Panc1 (cell line): ENCODE measurements at regions not wholly inside any gene's neighbourhood (a gene's known extent, or its start where the extent isn't known, plus 50 kb on each side); places are given as distances from the start of the nearest gene placed in this dataset.

Experiments
- ATAC-seq: fragments of 200-7000 bp; cut with Tn5 transposase; 2 replicates; pipeline ENCODE4 v1.9.1; 2020; ENCODE audit warnings: mild to moderate bottlenecking, moderate library complexity
- BruUV-seq: library from RNA; stranded (reverse); fragments of 400-500 nt; replicated peaks from 2 replicates; lab custom pipeline; 2021; lab: Mats Ljungman, UMichigan
- CTCF ChIA-PET: fragments of 300-600 bp; sonication (Branson Sonifier 250); formaldehyde crosslinking; loops from one replicate; lab custom pipeline; 2022; ENCODE audit warnings: antibody characterized with exemption; lab: Charles Lee
- POLR2A ChIA-PET: fragments of 300-600 bp; sonication (Branson Sonifier 250); formaldehyde crosslinking; loops from one replicate; lab custom pipeline; 2022; ENCODE audit warnings: antibody characterized with exemption; lab: Charles Lee
- DNase-seq: peaks from one replicate; pipeline ENCODE4 v3.0.0-alpha.2; 2010; ENCODE audit warnings: low read depth, low spot score
- H3K27ac ChIP-seq: 2 replicates; pipeline ENCODE4 v1.5.1; 2011; ENCODE audit warnings: mild to moderate bottlenecking, low read length, inconsistent platforms
- H3K27me3 ChIP-seq: fragments of 200-500 bp; sonication (Bioruptor generic); 2 replicates; pipeline ENCODE4 v1.6.0; 2014; ENCODE audit warnings: low read length, inconsistent platforms; ENCODE audit not compliant: control insufficient read depth, insufficient read depth
- H3K36me3 ChIP-seq: fragments of 200-500 bp; sonication (Bioruptor generic); 2 replicates; pipeline ENCODE4 v1.5.1; 2014; ENCODE audit warnings: inconsistent platforms, mild to moderate bottlenecking, low read length, moderate library complexity; ENCODE audit not compliant: control insufficient read depth, insufficient read depth
- H3K4me1 ChIP-seq: 2 replicates; pipeline ENCODE4 v1.5.1; 2011; ENCODE audit warnings: inconsistent platforms, mild to moderate bottlenecking, low read length, moderate library complexity; ENCODE audit not compliant: control insufficient read depth, insufficient read depth
- H3K4me3 ChIP-seq, 2 experiments: 2 replicates each; pipeline ENCODE4 v1.5.1; 2011 to 2012; ENCODE audit warnings: low read depth in 2 of 2, low read length in 2 of 2, mild to moderate bottlenecking in 2 of 2, inconsistent platforms in 1 of 2, moderate library complexity in 1 of 2
- H3K9me3 ChIP-seq: fragments of 200-500 bp; sonication (Bioruptor generic); 2 replicates; pipeline ENCODE4 v1.5.1; 2014; ENCODE audit warnings: low read depth, mild to moderate bottlenecking, inconsistent platforms, low read length, moderate library complexity; ENCODE audit not compliant: control insufficient read depth, insufficient read depth
- POLR2AphosphoS5 ChIP-seq: IDR thresholded peaks from 2 replicates; pipeline ENCODE4 v1.6.1; 2012; ENCODE audit warnings: mild to moderate bottlenecking, low read depth, low read length, moderate library complexity
- SIN3A ChIP-seq: IDR thresholded peaks from 2 replicates; pipeline ENCODE4 v1.6.1; 2012; ENCODE audit warnings: low read depth, mild to moderate bottlenecking, low read length, moderate library complexity, borderline replicate concordance; ENCODE audit not compliant: insufficient read depth
- TCF7L2 ChIP-seq: IDR thresholded peaks from 2 replicates; pipeline ENCODE4 v1.6.1; 2011; ENCODE audit warnings: mild to moderate bottlenecking, low read depth, low read length, inconsistent platforms
- in situ Hi-C: cut with HindIII; loops from 2 replicates; pipeline ENCODE4 v1.10.0; 2016; ENCODE audit warnings: low sequenced_read_pairs, low pct_unique_long_range_greater_than_20kb
- intact Hi-C: fragments of 100-400 bp; cut with micrococcal nuclease; formaldehyde crosslinking; loops from one replicate; pipeline ENCODE4 v1.10.0; 2022; ENCODE audit not compliant: unreplicated experiment
- TF ChIP-seq, protein P1 (sequence below): fragments of 450-650 bp; IDR thresholded peaks from 2 replicates; pipeline ENCODE4 v1.5.1; 2017; ENCODE audit warnings: mild to moderate bottlenecking
- TF ChIP-seq, protein P2 (sequence below), 2 experiments: IDR thresholded peaks; 2 replicates each; pipeline ENCODE4 v1.6.1; 2011 to 2012; ENCODE audit warnings: low read depth in 2 of 2, control low read depth in 1 of 2, low read length in 1 of 2, mild to moderate bottlenecking in 1 of 2, moderate library complexity in 1 of 2; ENCODE audit not compliant: insufficient read depth in 1 of 2

DNA sequence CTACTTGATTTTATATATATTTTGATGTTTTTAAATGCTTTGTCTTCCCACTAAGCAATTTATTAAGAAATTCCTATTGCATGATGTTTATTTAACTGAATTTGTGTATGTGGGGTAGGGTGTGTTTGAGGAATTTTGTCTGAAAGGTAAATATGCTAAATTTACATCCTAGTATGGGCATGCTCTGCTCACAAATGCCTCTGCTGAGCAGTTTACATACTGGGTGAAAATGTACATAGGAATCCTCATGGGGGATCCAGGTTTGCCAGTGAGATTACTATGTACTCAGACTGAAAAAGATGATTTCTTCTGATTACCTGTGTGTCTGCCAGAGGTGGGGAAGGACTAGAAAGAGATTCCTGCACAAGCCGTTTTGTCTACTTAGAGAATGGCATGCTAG is 126.6 kb downstream of the DISP1 start:
- DNase-seq (no peak), ATAC-seq (no peak)
- H3K4me3 ChIP-seq = no peak overlapping the region
- ChIA-PET POLR2A (no interaction called here), CTCF (no interaction called here)
- no TSS peak for BruUV-seq
- H3K4me1 ChIP-seq = no peaks in the 10 kb centered on the region
- intact Hi-C loops = no loop called here
- H3K27ac ChIP-seq = no peak overlapping the region
- H3K36me3 ChIP-seq = no peaks in the 10 kb centered on the region
- in situ Hi-C loops = no loop called here
- no peaks in the 10 kb centered on the region for H3K27me3 ChIP-seq
- H3K9me3 ChIP-seq = no peaks in the 10 kb centered on the region
- no peak for TF ChIP-seq POLR2AphosphoS5
- TF ChIP-seq, protein P1, sequence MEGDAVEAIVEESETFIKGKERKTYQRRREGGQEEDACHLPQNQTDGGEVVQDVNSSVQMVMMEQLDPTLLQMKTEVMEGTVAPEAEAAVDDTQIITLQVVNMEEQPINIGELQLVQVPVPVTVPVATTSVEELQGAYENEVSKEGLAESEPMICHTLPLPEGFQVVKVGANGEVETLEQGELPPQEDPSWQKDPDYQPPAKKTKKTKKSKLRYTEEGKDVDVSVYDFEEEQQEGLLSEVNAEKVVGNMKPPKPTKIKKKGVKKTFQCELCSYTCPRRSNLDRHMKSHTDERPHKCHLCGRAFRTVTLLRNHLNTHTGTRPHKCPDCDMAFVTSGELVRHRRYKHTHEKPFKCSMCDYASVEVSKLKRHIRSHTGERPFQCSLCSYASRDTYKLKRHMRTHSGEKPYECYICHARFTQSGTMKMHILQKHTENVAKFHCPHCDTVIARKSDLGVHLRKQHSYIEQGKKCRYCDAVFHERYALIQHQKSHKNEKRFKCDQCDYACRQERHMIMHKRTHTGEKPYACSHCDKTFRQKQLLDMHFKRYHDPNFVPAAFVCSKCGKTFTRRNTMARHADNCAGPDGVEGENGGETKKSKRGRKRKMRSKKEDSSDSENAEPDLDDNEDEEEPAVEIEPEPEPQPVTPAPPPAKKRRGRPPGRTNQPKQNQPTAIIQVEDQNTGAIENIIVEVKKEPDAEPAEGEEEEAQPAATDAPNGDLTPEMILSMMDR = no peak
- TF ChIP-seq TCF7L2 = no peak
- no peak for TF ChIP-seq SIN3A
- TF ChIP-seq, protein P2, sequence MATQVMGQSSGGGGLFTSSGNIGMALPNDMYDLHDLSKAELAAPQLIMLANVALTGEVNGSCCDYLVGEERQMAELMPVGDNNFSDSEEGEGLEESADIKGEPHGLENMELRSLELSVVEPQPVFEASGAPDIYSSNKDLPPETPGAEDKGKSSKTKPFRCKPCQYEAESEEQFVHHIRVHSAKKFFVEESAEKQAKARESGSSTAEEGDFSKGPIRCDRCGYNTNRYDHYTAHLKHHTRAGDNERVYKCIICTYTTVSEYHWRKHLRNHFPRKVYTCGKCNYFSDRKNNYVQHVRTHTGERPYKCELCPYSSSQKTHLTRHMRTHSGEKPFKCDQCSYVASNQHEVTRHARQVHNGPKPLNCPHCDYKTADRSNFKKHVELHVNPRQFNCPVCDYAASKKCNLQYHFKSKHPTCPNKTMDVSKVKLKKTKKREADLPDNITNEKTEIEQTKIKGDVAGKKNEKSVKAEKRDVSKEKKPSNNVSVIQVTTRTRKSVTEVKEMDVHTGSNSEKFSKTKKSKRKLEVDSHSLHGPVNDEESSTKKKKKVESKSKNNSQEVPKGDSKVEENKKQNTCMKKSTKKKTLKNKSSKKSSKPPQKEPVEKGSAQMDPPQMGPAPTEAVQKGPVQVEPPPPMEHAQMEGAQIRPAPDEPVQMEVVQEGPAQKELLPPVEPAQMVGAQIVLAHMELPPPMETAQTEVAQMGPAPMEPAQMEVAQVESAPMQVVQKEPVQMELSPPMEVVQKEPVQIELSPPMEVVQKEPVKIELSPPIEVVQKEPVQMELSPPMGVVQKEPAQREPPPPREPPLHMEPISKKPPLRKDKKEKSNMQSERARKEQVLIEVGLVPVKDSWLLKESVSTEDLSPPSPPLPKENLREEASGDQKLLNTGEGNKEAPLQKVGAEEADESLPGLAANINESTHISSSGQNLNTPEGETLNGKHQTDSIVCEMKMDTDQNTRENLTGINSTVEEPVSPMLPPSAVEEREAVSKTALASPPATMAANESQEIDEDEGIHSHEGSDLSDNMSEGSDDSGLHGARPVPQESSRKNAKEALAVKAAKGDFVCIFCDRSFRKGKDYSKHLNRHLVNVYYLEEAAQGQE (IDR thresholded peaks at IDR 0.05; ENCODE audit: insufficient read depth in 1 of 2, low read depth in 2 of 2, low read length in 1 of 2) = no peak

DNA sequence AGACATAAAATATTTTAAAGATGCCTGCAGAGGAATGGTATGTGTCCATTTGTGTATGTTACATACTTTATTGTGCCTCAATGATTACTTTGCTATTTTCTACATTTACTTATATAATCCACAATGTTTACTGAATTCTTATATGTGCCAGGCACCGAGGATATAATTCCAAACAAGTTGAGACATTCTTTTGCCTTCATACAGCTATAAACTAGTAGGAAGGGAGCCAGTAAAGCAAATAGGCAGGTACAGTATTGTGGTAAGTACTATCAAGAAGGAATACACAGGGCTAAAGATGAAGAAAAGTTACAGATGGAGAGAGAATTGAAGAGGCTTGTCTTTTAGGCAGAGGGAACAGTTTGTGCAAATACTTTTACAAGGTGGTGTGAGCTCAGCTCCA is 131.6 kb downstream of the DISP1 start:
- DNase-seq (no peak), ATAC-seq (no peak)
- H3K27ac ChIP-seq = no peak overlapping the region
- no peaks in the 10 kb centered on the region for H3K4me1 ChIP-seq
- TF ChIP-seq POLR2AphosphoS5 (no peak), SIN3A (no peak), TCF7L2 (no peak)
- TF ChIP-seq, protein P2 (IDR thresholded peaks at IDR 0.05; ENCODE audit: insufficient read depth in 1 of 2, low read depth in 2 of 2, low read length in 1 of 2) = no peak
- TF ChIP-seq, protein P1 = no peak
- in situ Hi-C loops = no loop called here
- no peaks in the 10 kb centered on the region for H3K9me3 ChIP-seq
- BruUV-seq = no TSS peak
- H3K36me3 ChIP-seq = no peaks in the 10 kb centered on the region
- ChIA-PET POLR2A (interaction anchor here (0.6 kb wide), 1 partner anchor 149 kb away, joined by 25 read pairs; no protein-coding TSS in a partner anchor), CTCF (no interaction called here)
- no peak overlapping the region for H3K4me3 ChIP-seq
- H3K27me3 ChIP-seq = no peaks in the 10 kb centered on the region
- intact Hi-C loops = no loop called here
